ENCODE measurements at regions not wholly inside any gene's neighbourhood (a gene's known extent, or its start where the extent isn't known, plus 50 kb on each side); places are given as distances from the start of the nearest gene placed in this dataset.
A peak's percentile ranks its signal among the peaks of the same experiment; 100 is the strongest.

- ChIA-PET CTCF (interaction anchor here (1.0 to 2.0 kb wide), 4 partner anchors 13 to 485 kb away, joined by 3 to 5 read pairs (median 4); no protein-coding TSS in a partner anchor), POLR2A (interaction anchor here (1.5 kb wide), 1 partner anchor 9 kb away, joined by 4 read pairs; no protein-coding TSS in a partner anchor)
- ATAC-seq (no peak), DNase-seq (no peak)
- TF ChIP-seq CTCF (IDR thresholded peaks at IDR 0.05) = no peak
- intact Hi-C loops (cut with micrococcal nuclease) = loop anchor here (5.0 kb wide), 1 partner anchor 47 kb away; no protein-coding TSS in a partner anchor
- H3K9me3 Mint-ChIP-seq = no peaks in the 10 kb centered on the region
- H3K36me3 Mint-ChIP-seq (ENCODE audit: low read depth) = no peaks in the 10 kb centered on the region
- no peaks in the 10 kb centered on the region for H3K27me3 Mint-ChIP-seq
- H3K27ac Mint-ChIP-seq = no peak overlapping the region
- peaks cover 42% of the 10 kb centered on the region for H3K4me1 Mint-ChIP-seq (ENCODE audit: low read depth)
- no peak overlapping the region for H3K4me3 Mint-ChIP-seq
Measured at GRCh38 chr2:207284556-207285472, 119.1 kb upstream of the KLF7 start.

- no peak for ATAC-seq
- Mint-ChIP-seq H3K9me3 (no peaks in the 10 kb centered on the region), H3K4me1 (ENCODE audit: low read depth) (peaks cover 36% of the 10 kb centered on the region), H3K27ac (no peak overlapping the region), H3K36me3 (ENCODE audit: low read depth) (no peaks in the 10 kb centered on the region), H3K4me3 (no peak overlapping the region), H3K27me3 (no peaks in the 10 kb centered on the region)
- intact Hi-C loops (cut with micrococcal nuclease) = no loop called here
- ChIA-PET CTCF (interaction anchor here (1.0 to 1.6 kb wide), 2 partner anchors 44 to 485 kb away, joined by 3 to 5 read pairs; no protein-coding TSS in a partner anchor), POLR2A (interaction anchor here (1.5 kb wide), 1 partner anchor 8 kb away, joined by 4 read pairs; no protein-coding TSS in a partner anchor)
- DNase-seq = peak; percentile 5
- no peak for TF ChIP-seq CTCF (IDR thresholded peaks at IDR 0.05)
Measured at GRCh38 chr2:207285473-207285815, 119.7 kb upstream of the KLF7 start.

DNA sequence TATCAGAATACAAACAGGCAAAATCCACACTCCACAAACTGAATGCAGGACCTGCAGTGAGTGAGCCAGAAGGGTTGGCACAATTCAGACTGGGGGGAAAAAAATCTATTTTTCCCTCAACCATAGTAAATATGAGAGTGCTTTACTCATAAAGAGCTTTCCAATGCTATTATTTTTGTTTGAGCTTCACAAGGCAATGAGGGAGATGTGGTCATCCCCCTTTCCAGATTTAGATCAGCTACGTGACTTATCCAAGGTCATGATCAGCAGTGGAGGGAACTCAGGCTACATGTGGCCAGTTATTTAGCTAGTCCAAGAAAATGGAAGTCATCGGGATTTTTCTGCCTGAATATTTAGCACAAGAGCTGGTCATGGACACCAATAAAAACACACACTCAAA is 120.4 kb upstream of the KLF7 start:
- no peak for TF ChIP-seq CTCF (IDR thresholded peaks at IDR 0.05)
- no peaks in the 10 kb centered on the region for H3K36me3 Mint-ChIP-seq (ENCODE audit: low read depth)
- DNase-seq (no peak), ATAC-seq (peak; percentile 35)
- CTCF ChIA-PET = interaction anchor here (1.0 kb wide), 1 partner anchor 486 kb away, joined by 3 read pairs; no protein-coding TSS in a partner anchor
- H3K27ac Mint-ChIP-seq = no peak overlapping the region
- H3K4me1 Mint-ChIP-seq (ENCODE audit: low read depth) = peaks cover 36% of the 10 kb centered on the region
- intact Hi-C loops (cut with micrococcal nuclease) = no loop called here
- no peaks in the 10 kb centered on the region for H3K27me3 Mint-ChIP-seq
- POLR2A ChIA-PET = no interaction called here
- H3K9me3 Mint-ChIP-seq = no peaks in the 10 kb centered on the region
- no peak overlapping the region for H3K4me3 Mint-ChIP-seq

DNA sequence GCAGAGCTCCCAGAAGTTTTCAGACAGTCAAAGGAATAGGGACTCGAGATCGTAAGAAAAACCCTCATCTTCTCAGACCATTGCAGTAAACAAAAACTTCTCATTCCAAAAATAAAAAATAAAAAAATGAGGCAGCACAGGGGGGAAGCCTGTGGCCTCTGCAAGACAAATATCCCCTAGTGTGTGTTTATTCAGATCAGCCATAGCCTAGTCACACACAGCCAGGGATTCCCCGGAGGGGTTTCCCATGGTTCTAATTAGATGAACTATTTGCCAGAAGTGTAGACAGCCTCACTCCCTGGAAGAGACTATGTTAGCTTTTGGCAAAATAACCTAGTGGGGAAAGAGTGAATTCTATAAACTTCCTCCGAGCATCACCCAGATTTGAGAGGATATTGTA is 122.9 kb upstream of the KLF7 start:
- no peak for TF ChIP-seq CTCF (IDR thresholded peaks at IDR 0.05)
- intact Hi-C loops (cut with micrococcal nuclease) = no loop called here
- Mint-ChIP-seq H3K36me3 (ENCODE audit: low read depth) (no peaks in the 10 kb centered on the region), H3K4me1 (ENCODE audit: low read depth) (peaks cover 24% of the 10 kb centered on the region), H3K27ac (no peak overlapping the region), H3K27me3 (no peaks in the 10 kb centered on the region), H3K9me3 (no peaks in the 10 kb centered on the region), H3K4me3 (no peak overlapping the region)
- POLR2A ChIA-PET = no interaction called here
- CTCF ChIA-PET = no interaction called here
- peak; percentile 49 for DNase-seq
- peak; percentile 71 for ATAC-seq

All from activated CD8-positive, alpha-beta T cell treated with anti-CD3 and anti-CD28 coated beads for 36 hours (primary cell).